Ishikawa (cell line): ENCODE measurements at regions not wholly inside any gene's neighbourhood (a gene's known extent, or its start where the extent isn't known, plus 50 kb on each side); places are given as distances from the start of the nearest gene placed in this dataset.

Experiments used
- EP300 ChIP-seq: IDR thresholded peaks from 2 replicates; pipeline ENCODE4 v1.6.1; 2012; ENCODE audit warnings: borderline replicate concordance
- RAD21 ChIP-seq: IDR thresholded peaks from 2 replicates; pipeline ENCODE4 v1.6.1; 2012; ENCODE audit warnings: low read depth
- TF ChIP-seq, protein P1 (sequence below): IDR thresholded peaks from 2 replicates; pipeline ENCODE4 v1.6.1; 2012

- no peak for TF ChIP-seq RAD21
- TF ChIP-seq, protein P1, sequence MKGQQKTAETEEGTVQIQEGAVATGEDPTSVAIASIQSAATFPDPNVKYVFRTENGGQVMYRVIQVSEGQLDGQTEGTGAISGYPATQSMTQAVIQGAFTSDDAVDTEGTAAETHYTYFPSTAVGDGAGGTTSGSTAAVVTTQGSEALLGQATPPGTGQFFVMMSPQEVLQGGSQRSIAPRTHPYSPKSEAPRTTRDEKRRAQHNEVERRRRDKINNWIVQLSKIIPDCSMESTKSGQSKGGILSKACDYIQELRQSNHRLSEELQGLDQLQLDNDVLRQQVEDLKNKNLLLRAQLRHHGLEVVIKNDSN = no peak
- TF ChIP-seq EP300 = no peak
Measured at GRCh38 chr2:172219201-172219600, 116.5 kb upstream of the DLX2 start.
